Effector memory CD4-positive, alpha-beta T cell (primary cell): ENCODE measurements at regions not wholly inside any gene's neighbourhood (a gene's known extent, or its start where the extent isn't known, plus 50 kb on each side); places are given as distances from the start of the nearest gene placed in this dataset.

Experiments used
- DNase-seq, 3 donors: peaks; one replicate each; pipeline ENCODE4 v3.0.0-alpha.2; 2020
- H3K27ac ChIP-seq: 2 replicates; pipeline ENCODE4 v1.7.0; 2013; ENCODE audit warnings: mild to moderate bottlenecking, low read length, moderate library complexity; ENCODE audit not compliant: insufficient read depth, poor library complexity, severe bottlenecking
- H3K27me3 ChIP-seq: replicated peaks from 2 replicates; pipeline ENCODE4 v1.7.0; 2013; ENCODE audit warnings: mild to moderate bottlenecking, low read length; ENCODE audit not compliant: insufficient read depth, control insufficient read depth, poor library complexity, severe bottlenecking
- H3K36me3 ChIP-seq: 2 replicates; pipeline ENCODE4 v1.7.0; 2013; ENCODE audit warnings: mild to moderate bottlenecking, low read length, moderate library complexity; ENCODE audit not compliant: control insufficient read depth, insufficient read depth
- H3K4me1 ChIP-seq: 2 replicates; pipeline ENCODE4 v1.7.0; 2013; ENCODE audit warnings: low read length, mild to moderate bottlenecking; ENCODE audit not compliant: control insufficient read depth, insufficient read depth, poor library complexity, severe bottlenecking
- H3K4me3 ChIP-seq: 2 replicates; pipeline ENCODE4 v1.7.0; 2013; ENCODE audit warnings: low read length, low read depth, mild to moderate bottlenecking; ENCODE audit not compliant: insufficient read depth, poor library complexity, severe bottlenecking
- H3K9me3 ChIP-seq: 2 replicates; pipeline ENCODE4 v1.7.0; 2013; ENCODE audit warnings: mild to moderate bottlenecking, low read length, moderate library complexity; ENCODE audit not compliant: control insufficient read depth

DNA sequence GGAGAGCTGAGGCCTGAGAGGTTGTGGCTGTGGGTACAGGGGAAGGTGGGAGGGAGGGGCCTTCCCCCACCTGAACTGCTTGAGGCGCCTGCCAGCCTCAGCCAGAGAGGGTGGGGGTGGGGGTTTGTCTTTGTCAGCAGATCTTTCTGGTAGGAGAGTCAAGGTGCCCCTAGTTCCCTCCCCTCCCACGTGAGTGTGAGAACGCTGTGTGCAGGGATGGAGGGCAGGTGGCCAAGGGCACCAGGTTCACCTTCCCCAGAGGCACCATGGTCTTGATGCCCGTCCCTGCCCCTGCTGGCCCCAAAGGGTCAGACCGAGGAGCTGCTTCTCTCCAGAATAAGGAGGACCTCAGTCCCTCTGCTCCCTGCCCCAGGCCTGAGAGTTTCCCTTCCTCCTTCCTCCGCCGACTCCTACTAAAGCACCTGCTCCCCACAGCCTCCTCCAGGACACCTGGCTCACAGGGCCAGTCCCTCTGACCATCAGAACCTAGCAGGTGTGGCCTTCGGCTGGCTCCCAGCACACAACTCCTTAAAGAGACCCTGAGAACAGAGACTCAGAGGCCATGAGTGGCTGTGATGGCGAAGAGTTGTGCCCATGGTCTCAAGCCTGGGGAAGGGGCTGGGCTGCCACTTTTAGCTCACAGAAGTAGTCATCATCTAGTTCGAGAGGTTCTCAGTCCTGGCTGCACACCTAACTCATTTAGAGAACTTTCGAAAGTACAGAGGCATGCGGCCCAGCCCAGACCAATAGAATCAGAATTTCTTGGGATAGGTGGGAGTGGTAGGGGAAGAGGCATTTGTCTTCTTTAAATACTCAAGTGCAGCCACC, 113.2 kb upstream of the LHX1 start:
- Histone ChIP-seq H3K9me3 (no peaks in the 10 kb centered on the region), H3K27me3 (no peaks in the 10 kb centered on the region), H3K36me3 (no peaks in the 10 kb centered on the region), H3K27ac (no peak overlapping the region), H3K4me3 (no peak overlapping the region), H3K4me1 (no peaks in the 10 kb centered on the region)
- DNase-seq = no peak

DNA sequence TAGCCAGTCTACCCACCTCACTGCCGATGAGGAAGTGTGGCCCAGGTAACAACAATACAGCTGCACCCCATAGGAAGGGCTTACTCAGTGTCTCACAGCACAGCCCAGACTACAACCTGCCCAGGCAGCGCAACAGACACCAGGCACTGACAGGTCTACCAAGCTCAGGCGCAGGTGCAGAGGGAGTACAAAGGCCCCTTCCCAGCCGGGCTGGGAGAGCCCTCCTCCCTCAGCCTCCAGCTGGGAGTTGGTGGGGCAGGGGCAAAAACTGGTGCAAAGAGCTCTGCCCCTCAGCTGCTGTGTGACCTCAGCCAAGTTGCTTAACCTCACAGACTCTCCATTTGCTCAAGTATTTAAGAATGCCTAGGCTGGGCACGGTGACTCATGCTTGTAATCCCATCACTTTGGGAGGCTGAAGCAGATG, 112.6 kb upstream of the LHX1 start:
- H3K9me3 ChIP-seq = no peaks in the 10 kb centered on the region
- no peaks in the 10 kb centered on the region for H3K4me1 ChIP-seq
- H3K27me3 ChIP-seq = no peaks in the 10 kb centered on the region
- no peaks in the 10 kb centered on the region for H3K36me3 ChIP-seq
- no peak overlapping the region for H3K4me3 ChIP-seq
- H3K27ac ChIP-seq = no peak overlapping the region
- no peak for DNase-seq

DNA sequence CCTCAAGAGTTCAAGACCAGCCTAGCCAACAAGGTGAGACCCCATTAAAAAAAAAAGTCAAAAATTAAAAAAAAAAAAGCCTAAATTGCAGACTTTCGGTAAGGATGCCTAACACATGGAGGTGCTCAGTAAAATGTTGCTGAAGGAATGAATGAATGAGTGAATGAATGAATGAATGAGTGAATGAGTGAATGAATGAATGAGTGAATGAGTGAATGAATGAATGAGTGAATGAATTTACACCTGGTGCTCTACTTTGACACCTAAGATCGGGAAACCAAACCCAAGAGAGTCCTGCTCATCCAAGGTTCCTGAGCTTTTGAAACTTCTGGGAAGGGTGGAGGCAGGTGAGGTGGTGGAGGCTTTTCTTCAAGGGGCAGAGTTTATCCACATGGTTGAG, 112.2 kb upstream of the LHX1 start:
- no peak overlapping the region for H3K4me3 ChIP-seq
- no peaks in the 10 kb centered on the region for H3K27me3 ChIP-seq
- no peak overlapping the region for H3K27ac ChIP-seq
- DNase-seq = no peak
- H3K9me3 ChIP-seq = no peaks in the 10 kb centered on the region
- no peaks in the 10 kb centered on the region for H3K4me1 ChIP-seq
- no peaks in the 10 kb centered on the region for H3K36me3 ChIP-seq

DNA sequence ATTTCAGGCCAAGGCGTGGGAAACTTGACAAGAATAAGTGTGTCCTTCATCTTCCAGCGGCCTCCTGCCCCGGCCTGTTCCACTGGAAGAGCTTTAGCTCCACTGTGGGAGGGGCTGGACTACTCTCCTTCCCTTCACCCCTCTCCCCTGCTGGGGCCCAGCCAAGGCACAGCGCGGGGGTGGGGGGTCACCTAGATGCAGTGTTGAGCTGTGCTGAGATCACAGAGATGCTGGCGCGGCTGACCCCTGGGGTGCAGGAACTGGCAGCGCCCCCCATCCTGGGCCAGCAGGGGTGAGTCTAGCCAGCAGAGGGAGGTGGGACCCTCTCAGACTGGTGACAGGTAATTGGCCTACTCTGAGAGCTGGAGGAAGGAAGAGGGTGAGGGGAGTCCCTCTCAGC, 111.8 kb upstream of the LHX1 start:
- DNase-seq = no peak
- Histone ChIP-seq H3K4me3 (no peak overlapping the region), H3K4me1 (no peaks in the 10 kb centered on the region), H3K9me3 (no peaks in the 10 kb centered on the region), H3K27ac (no peak overlapping the region), H3K36me3 (no peaks in the 10 kb centered on the region), H3K27me3 (no peaks in the 10 kb centered on the region)

DNA sequence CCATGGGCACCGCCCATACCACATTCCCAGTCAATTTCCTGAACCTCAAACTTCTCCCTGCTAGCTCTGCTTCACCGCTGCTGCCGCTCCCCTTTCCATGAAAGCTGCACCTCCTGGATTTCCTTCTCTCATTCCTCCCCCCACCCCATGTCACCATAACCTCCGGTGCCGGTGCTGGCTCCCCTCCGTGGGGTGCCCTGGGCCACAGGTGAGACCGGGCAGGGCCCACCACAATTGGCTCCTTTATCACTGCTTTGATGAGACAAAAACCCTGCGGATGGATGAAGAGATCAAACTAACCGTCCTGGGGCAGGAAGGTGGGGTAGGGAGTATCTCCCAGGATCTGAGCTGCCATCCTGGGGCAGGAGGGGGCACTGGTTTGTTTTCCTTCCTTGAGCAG, 111.3 kb upstream of the LHX1 start:
- no peaks in the 10 kb centered on the region for H3K27me3 ChIP-seq
- H3K9me3 ChIP-seq = no peaks in the 10 kb centered on the region
- H3K4me1 ChIP-seq = no peaks in the 10 kb centered on the region

DNA sequence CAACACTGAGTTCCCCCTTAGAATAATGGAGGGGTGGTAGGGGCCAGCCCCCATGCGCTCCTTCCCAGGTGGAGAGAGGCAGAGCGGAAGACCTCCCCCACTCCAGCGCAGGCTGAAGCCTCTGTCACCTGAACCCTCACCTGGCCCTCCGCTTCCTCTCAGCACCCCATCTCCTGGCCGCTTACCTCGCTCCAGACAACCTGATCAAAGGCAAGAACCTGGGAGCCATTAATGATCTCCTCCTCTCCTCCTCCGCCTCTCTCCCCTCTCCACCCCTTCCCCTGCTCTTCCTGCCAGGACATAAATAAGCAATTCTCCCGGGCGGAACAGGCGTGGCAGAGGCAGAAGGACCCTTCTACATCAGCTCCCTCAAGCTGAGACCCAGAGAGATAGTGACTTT, 110.2 kb upstream of the LHX1 start:
- no peaks in the 10 kb centered on the region for H3K9me3 ChIP-seq
- no peak overlapping the region for H3K4me3 ChIP-seq
- no peaks in the 10 kb centered on the region for H3K4me1 ChIP-seq
- DNase-seq = no peak
- H3K27ac ChIP-seq = no peak overlapping the region
- H3K27me3 ChIP-seq = no peaks in the 10 kb centered on the region
- H3K36me3 ChIP-seq = no peaks in the 10 kb centered on the region

More for the DNA sequence above, 111.3 kb upstream of the LHX1 start:
- no peak for DNase-seq
- H3K36me3 ChIP-seq = no peaks in the 10 kb centered on the region
- H3K4me3 ChIP-seq = no peak overlapping the region
- no peak overlapping the region for H3K27ac ChIP-seq

DNA sequence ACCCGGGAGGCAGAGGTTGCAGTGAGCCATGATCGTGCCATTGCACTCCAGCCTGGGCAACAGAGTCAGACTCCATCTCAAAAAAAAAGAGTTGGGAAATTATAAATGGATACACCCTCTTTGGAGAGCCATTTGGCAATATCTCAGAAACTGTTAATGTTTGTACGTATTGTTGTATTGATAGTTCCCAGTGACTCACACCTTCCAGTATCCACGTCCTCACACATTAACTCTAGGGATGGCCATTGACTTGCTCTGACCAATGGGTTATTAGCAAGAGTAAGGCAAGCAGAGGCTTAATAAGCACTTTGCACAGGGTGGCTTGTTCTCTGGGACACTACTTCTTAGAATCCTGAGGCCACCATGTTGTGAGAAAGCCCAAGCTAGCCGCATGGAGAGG, 107.6 kb upstream of the LHX1 start:
- Histone ChIP-seq H3K27ac (no peak overlapping the region), H3K36me3 (no peaks in the 10 kb centered on the region), H3K4me3 (no peak overlapping the region), H3K4me1 (no peaks in the 10 kb centered on the region), H3K9me3 (no peaks in the 10 kb centered on the region), H3K27me3 (no peaks in the 10 kb centered on the region)
- no peak for DNase-seq

DNA sequence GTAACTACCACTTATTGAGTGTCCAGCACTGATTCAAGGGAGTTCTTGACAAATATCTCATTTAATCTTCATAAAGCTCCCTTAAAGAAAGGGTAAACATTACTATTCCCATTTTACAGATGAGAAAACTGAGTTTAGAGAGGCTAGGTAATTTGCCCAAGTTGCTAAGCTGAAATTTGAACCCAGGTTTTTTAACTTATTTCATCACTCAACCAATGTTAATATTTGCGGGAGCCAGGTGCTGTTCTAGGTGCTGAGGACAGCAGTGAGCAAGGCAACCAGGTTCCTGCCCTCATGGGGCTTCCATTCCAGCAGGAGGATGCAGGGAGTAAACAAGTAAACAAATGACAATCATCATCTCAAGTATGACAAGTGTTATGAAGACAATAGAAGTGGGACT, 104.0 kb upstream of the LHX1 start:
- Histone ChIP-seq H3K27ac (no peak overlapping the region), H3K4me1 (no peaks in the 10 kb centered on the region)
- no peak for DNase-seq

DNA sequence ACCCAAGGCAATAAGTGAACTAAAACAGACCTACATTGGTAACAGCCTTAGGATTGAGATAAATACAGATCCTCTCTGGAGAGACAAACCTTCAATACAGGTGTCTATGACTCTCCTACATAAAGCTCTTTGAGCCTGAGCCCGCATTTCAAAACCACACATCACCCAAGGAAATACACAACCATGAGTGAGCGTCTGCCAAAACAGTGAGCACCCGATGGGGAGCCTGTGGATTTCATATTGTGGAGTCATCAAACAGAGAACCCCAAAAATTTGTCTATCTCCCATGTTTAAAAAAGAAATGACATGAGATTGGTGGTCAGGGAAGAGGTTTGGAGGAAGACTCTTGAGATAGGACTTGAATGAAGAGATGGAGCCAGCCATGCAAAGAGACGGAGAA, 102.2 kb upstream of the LHX1 start:
- no peak overlapping the region for H3K27ac ChIP-seq
- H3K27me3 ChIP-seq = no peaks in the 10 kb centered on the region
- H3K4me3 ChIP-seq = no peak overlapping the region
- H3K4me1 ChIP-seq = no peaks in the 10 kb centered on the region
- no peak for DNase-seq
- no peaks in the 10 kb centered on the region for H3K9me3 ChIP-seq
- H3K36me3 ChIP-seq = no peaks in the 10 kb centered on the region

More for the DNA sequence above, 104.0 kb upstream of the LHX1 start:
- Histone ChIP-seq H3K27me3 (no peaks in the 10 kb centered on the region), H3K4me3 (no peak overlapping the region), H3K9me3 (no peaks in the 10 kb centered on the region), H3K36me3 (no peaks in the 10 kb centered on the region)

DNA sequence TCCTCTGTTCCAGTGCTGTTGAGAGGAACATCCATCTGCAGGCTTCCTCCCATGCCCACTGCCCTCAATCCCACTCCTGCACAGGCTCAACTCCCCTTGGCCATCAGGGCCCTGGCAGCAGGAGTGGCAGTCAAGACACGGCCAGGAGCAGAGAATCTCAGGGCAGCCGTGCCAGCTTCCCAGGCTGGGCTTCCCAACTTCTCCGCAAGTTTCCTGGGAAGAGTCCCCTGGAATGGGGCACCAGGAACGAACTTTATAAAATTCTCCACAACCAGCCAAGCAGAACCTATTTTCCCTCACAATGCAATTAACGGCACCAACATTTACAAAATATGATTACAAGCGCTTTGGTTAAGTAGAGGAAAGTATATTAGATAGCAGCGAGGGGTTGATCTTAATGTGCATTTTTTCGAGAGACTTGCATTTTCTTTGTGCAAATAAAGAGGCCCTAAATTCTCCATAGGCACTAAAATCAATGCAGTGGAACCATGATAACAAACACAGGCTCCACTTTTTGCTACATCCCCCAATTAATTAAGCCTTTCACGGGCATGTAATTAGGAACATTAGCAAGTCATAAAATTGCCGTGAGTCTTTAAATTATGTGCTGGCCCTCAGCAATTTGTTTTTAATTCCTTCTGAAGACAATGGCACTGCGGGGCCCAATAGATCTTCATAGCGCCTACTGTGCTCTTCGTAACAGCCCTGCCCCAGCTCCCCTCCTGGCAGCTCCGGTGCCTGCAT, 99.9 kb upstream of the LHX1 start:
- no peaks in the 10 kb centered on the region for H3K27me3 ChIP-seq
- no peak overlapping the region for H3K4me3 ChIP-seq
- H3K4me1 ChIP-seq = no peaks in the 10 kb centered on the region
- no peak for DNase-seq
- H3K36me3 ChIP-seq = no peaks in the 10 kb centered on the region
- H3K27ac ChIP-seq = no peak overlapping the region
- no peaks in the 10 kb centered on the region for H3K9me3 ChIP-seq
